Mammary epithelial cell (primary cell): ENCODE measurements at regions not wholly inside any gene's neighbourhood (a gene's known extent, or its start where the extent isn't known, plus 50 kb on each side); places are given as distances from the start of the nearest gene placed in this dataset.

ENCODE experiments used
- CTCF ChIP-seq, 2 donors: IDR thresholded peaks in 1 of 2; conservative IDR thresholded peaks in 1 of 2; 2 replicates each; pipeline ENCODE4 v1.5.1; 2011 to 2012; ENCODE audit warnings: inconsistent platforms in 2 of 2, low read length in 2 of 2, mild to moderate bottlenecking in 2 of 2, control low read depth in 1 of 2, low read depth in 1 of 2; ENCODE audit not compliant: insufficient read depth in 1 of 2; ENCODE audit errors: extremely low read depth in 1 of 2
- EZH2 ChIP-seq: IDR thresholded peaks from 2 replicates; pipeline ENCODE4 v1.6.1; 2012; ENCODE audit warnings: low read length, inconsistent platforms, borderline replicate concordance

DNA sequence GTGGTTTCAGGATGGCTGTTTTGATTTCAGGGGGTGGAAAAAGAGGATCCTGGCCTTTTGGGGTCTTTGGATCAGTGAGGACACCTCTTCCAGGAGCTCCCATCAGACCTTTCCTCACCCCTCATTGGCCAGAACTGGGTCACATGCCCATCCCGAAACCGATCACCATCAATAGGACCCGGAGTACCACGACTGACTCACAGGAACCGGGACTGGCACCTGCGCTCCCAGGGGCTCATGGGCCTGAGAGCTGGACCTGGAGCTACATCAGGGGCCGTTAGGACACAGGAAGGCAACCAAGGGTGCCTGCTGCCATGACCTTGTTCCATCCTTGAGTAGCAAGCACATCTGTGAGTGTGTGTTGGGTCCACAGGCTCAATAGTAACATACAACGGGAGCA lies 180.4 kb downstream of the BMP7 start:
- no peak for TF ChIP-seq CTCF (conservative IDR thresholded peaks at IDR 0.05 in 1 of 2, IDR thresholded peaks at IDR 0.05 in 1 of 2; ENCODE audit: extremely low read depth in 1 of 2, insufficient read depth in 1 of 2, low read depth in 1 of 2, low read length in 2 of 2)
- no peak for TF ChIP-seq EZH2
